GM12892 (cell line): ENCODE measurements at regions not wholly inside any gene's neighbourhood (a gene's known extent, or its start where the extent isn't known, plus 50 kb on each side); places are given as distances from the start of the nearest gene placed in this dataset.

Experiments
- POLR2A ChIP-seq: IDR thresholded peaks from 2 replicates; pipeline ENCODE4 v1.6.1; 2011; ENCODE audit warnings: low read depth, low read length, control low read depth
- POLR2AphosphoS5 ChIP-seq: IDR thresholded peaks from 2 replicates; pipeline ENCODE4 v1.6.1; 2011; ENCODE audit warnings: low read depth, low read length, control low read depth

GRCh38 chr2:7953195-7953594 lies 728.7 kb upstream of the ID2 start:
- no peak for TF ChIP-seq POLR2A
- TF ChIP-seq POLR2AphosphoS5 = no peak
